GM23248 (cell line): ENCODE measurements at regions not wholly inside any gene's neighbourhood (a gene's known extent, or its start where the extent isn't known, plus 50 kb on each side); places are given as distances from the start of the nearest gene placed in this dataset. TPM values are rescaled to one million over a fixed set of nuclear protein-coding genes. Genes with fewer than 3 reads are reported as not detected.
A peak's percentile ranks its signal among the peaks of the same experiment; 100 is the strongest.

Experiments
- DNase-seq: peaks from one replicate; pipeline ENCODE4 v3.0.0-alpha.2; 2015
- H2AFZ ChIP-seq: fragments of 200-600 bp; sonication (generic); 2 replicates; pipeline ENCODE4 v1.6.1; 2016; ENCODE audit warnings: antibody characterized with exemption
- H3F3A ChIP-seq: fragments of 200-600 bp; sonication (generic); 2 replicates; pipeline ENCODE4 v1.6.1; 2016; ENCODE audit warnings: mild to moderate bottlenecking, antibody characterized with exemption, mixed run types; ENCODE audit not compliant: insufficient read depth
- H3K27ac ChIP-seq: fragments of 200-600 bp; sonication (generic); 2 replicates; pipeline ENCODE4 v1.5.1; 2016; ENCODE audit warnings: mild to moderate bottlenecking
- H3K27me3 ChIP-seq: fragments of 200-600 bp; sonication (generic); replicated peaks from 2 replicates; pipeline ENCODE4 v1.6.1; 2016; ENCODE audit warnings: mild to moderate bottlenecking; ENCODE audit not compliant: insufficient read depth
- H3K36me3 ChIP-seq: fragments of 200-600 bp; sonication (generic); 2 replicates; pipeline ENCODE4 v1.6.1; 2016; ENCODE audit warnings: low read depth, mild to moderate bottlenecking
- H3K4me1 ChIP-seq: fragments of 200-600 bp; sonication (generic); 2 replicates; pipeline ENCODE4 v1.6.1; 2016; ENCODE audit warnings: mild to moderate bottlenecking; ENCODE audit not compliant: insufficient read depth
- H3K4me2 ChIP-seq: fragments of 200-600 bp; sonication (generic); one replicate; pipeline ENCODE4 v1.6.1; 2016; ENCODE audit warnings: mild to moderate bottlenecking; ENCODE audit not compliant: unreplicated experiment
- H3K4me3 ChIP-seq: fragments of 200-600 bp; sonication (generic); 2 replicates; pipeline ENCODE4 v1.5.1; 2016; ENCODE audit warnings: mild to moderate bottlenecking
- H3K79me2 ChIP-seq: fragments of 200-600 bp; sonication (generic); 2 replicates; pipeline ENCODE4 v1.6.1; 2016; ENCODE audit warnings: mild to moderate bottlenecking; ENCODE audit not compliant: insufficient read depth
- H3K9ac ChIP-seq: fragments of 200-600 bp; sonication (generic); 2 replicates; pipeline ENCODE4 v1.6.1; 2016; ENCODE audit warnings: mild to moderate bottlenecking
- H3K9me2 ChIP-seq: fragments of 200-600 bp; sonication (generic); 2 replicates; pipeline ENCODE4 v1.6.1; 2016; ENCODE audit warnings: mixed run types, mild to moderate bottlenecking, moderate library complexity; ENCODE audit not compliant: insufficient read depth
- H3K9me3 ChIP-seq: fragments of 200-600 bp; sonication (generic); one replicate; pipeline ENCODE4 v1.6.1; 2017; ENCODE audit warnings: low read depth
- H4K20me1 ChIP-seq: fragments of 200-600 bp; sonication (generic); 2 replicates; pipeline ENCODE4 v1.6.0; 2016; ENCODE audit not compliant: insufficient read depth
- EZH2 ChIP-seq: fragments of 200-600 bp; sonication (generic); IDR thresholded peaks from 2 replicates; pipeline ENCODE4 v1.6.1; 2018; ENCODE audit warnings: antibody characterized with exemption, mild to moderate bottlenecking; ENCODE audit not compliant: insufficient read depth, poor library complexity, severe bottlenecking
- EZH2phosphoT487 ChIP-seq: fragments of 200-600 bp; sonication (generic); IDR thresholded peaks from 2 replicates; pipeline ENCODE4 v1.6.1; 2018; ENCODE audit warnings: antibody characterized with exemption, moderate library complexity, mild to moderate bottlenecking, low read depth; ENCODE audit not compliant: insufficient read depth
- WGBS, 2 experiments: methylation state at CpG; one replicate each; pipeline ENCODE4 v1.1.6; 2015 to 2017; ENCODE audit warnings: low lambda C conversion rate in 2 of 2, low coverage in 1 of 2; ENCODE audit errors: missing lambda C conversion rate in 2 of 2; 5-methylcytosine and 5-hydroxymethylcytosine counted together
- in situ Hi-C: fragments of 300-500 bp; cut with MboI; formaldehyde crosslinking; loops from 2 replicates; pipeline ENCODE4 v1.15.0; 2020
- small RNA-seq: library from RNA; depleted of rRNA; stranded (forward); fragments of <200 nt; gene quantifications from one replicate; pipeline ENCODE3, GENCODE V24; 2014; ENCODE audit warnings: low read depth, low replicate concordance

DNA sequence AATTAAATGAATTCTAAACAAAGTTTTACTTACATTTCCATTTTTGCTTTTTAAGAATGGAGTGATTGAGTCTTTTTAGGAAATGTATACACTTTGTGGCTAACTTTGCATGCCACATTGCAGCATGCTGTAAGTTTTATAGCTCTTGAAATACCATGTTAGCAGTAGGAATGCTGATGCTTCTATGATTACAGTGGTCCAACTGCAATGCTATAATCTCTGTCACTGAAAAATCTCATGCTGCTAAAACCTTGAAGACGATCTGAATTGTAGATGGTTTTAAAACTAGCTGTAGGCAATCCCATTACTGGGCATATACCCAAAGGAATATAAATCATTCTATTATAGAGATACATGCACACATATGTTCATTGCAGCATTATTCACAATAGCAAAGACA is 127.6 kb downstream of the WIF1 start:
- Histone ChIP-seq H2AFZ (no peak overlapping the region), H3K4me1 (no peaks in the 10 kb centered on the region), H3K9me2 (no peaks in the 10 kb centered on the region), H3K9me3 (no peaks in the 10 kb centered on the region), H3K9ac (no peak overlapping the region), H3F3A (no peaks in the 10 kb centered on the region), H3K79me2 (no peaks in the 10 kb centered on the region), H3K27me3 (no peaks in the 10 kb centered on the region; the same call in 1 of the 2 replicates), H3K4me3 (no peak overlapping the region), H3K27ac (no peak overlapping the region), H3K4me2 (no peak overlapping the region), H3K36me3 (no peaks in the 10 kb centered on the region), H4K20me1 (no peaks in the 10 kb centered on the region)
- no peak for DNase-seq
- in situ Hi-C loops, result no loop called here
- no peak for TF ChIP-seq EZH2
- TF ChIP-seq EZH2phosphoT487, result no peak
- WGBS, 2 experiments, result 59 to 64% methylated on average over 1 of the region's 1 CpG

GRCh38 chr12:64995816-64996215 is 125.3 kb downstream of the WIF1 start:
- DNase-seq, result peak; percentile 1
- Histone ChIP-seq H3K4me3 (no peak overlapping the region), H3K79me2 (no peaks in the 10 kb centered on the region), H4K20me1 (no peaks in the 10 kb centered on the region), H3K27me3 (no peaks in the 10 kb centered on the region; the same call in 1 of the 2 replicates), H3K9me2 (no peaks in the 10 kb centered on the region), H3K4me2 (no peak overlapping the region), H3K27ac (no peak overlapping the region), H3K4me1 (no peaks in the 10 kb centered on the region), H2AFZ (no peak overlapping the region), H3K9me3 (no peaks in the 10 kb centered on the region), H3K36me3 (no peaks in the 10 kb centered on the region), H3K9ac (no peak overlapping the region), H3F3A (no peaks in the 10 kb centered on the region)
- in situ Hi-C loops, result no loop called here
- TF ChIP-seq EZH2 (no peak), EZH2phosphoT487 (no peak)
- WGBS, 2 experiments, result 4 to 5% methylated on average over 1 of the region's 1 CpG

DNA sequence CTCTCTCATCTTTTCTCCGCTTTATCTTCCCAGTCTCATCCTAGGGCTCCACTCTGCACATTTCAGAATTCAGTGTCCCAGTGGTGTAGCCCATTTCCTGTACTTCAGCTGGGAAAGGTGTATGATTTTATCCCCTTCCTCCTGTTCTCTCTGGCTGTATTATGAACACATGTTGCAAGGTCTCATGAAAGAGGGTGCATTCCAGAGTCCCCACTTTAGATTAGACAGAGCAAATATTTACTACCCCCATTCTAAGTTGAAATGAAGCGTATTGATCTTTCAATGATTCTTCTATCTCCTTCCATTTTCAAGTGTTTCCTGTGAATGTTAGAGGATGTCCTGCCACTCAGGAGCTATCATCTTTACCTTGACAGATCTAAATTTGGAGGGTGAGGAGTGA is 123.2 kb downstream of the WIF1 start:
- Histone ChIP-seq H3K9me3 (no peaks in the 10 kb centered on the region), H3K27me3 (peaks cover 9% of the 10 kb centered on the region; the same call in 1 of the 2 replicates), H3K27ac (no peak overlapping the region), H3F3A (no peaks in the 10 kb centered on the region), H3K9me2 (no peaks in the 10 kb centered on the region), H2AFZ (no peak overlapping the region), H3K36me3 (no peaks in the 10 kb centered on the region), H3K4me2 (no peak overlapping the region), H3K4me3 (no peak overlapping the region), H4K20me1 (no peaks in the 10 kb centered on the region), H3K4me1 (no peaks in the 10 kb centered on the region), H3K79me2 (no peaks in the 10 kb centered on the region), H3K9ac (no peak overlapping the region)
- no peak for TF ChIP-seq EZH2phosphoT487
- no peak for TF ChIP-seq EZH2
- in situ Hi-C loops, result no loop called here
- WGBS, 2 experiments, result 54 to 66% methylated on average over 2 of the region's 2 CpGs
- no peak for DNase-seq

- in situ Hi-C loops, result no loop called here
- no peaks in the 10 kb centered on the region for H3K9me3 ChIP-seq
- WGBS, 2 experiments, result 9 to 14% methylated on average over 4 of the region's 4 CpGs
- no peaks in the 10 kb centered on the region for H3F3A ChIP-seq
- no peak overlapping the region for H3K4me3 ChIP-seq
- peak; percentile 4 for DNase-seq
- H3K27ac ChIP-seq, result no peak overlapping the region
- H3K36me3 ChIP-seq, result no peaks in the 10 kb centered on the region
- TF ChIP-seq EZH2phosphoT487 (no peak), EZH2 (no peak)
- H2AFZ ChIP-seq, result no peak overlapping the region
- peaks cover 9% of the 10 kb centered on the region; the same call in 1 of the 2 replicates for H3K27me3 ChIP-seq
- H3K9ac ChIP-seq, result no peak overlapping the region
- H3K4me1 ChIP-seq, result no peaks in the 10 kb centered on the region
- H3K4me2 ChIP-seq, result no peak overlapping the region
- no peaks in the 10 kb centered on the region for H4K20me1 ChIP-seq
- no peaks in the 10 kb centered on the region for H3K79me2 ChIP-seq
- H3K9me2 ChIP-seq, result no peaks in the 10 kb centered on the region
These were observed 122.5 kb downstream of the WIF1 start for GRCh38 chr12:64998371-64999147.

DNA sequence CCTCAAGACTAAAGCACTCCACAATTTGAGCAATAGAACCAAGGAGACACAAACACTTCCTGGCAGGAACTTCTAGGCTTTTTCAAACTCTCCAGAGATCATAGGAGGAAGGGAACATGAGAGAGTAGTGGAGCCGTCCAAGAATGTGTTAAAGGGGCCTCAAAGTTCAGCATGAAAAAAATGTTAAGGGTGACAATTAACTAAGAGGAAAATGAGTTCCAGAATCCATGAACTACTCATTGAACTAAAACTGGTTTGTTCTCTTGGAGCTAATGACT is 122.0 kb downstream of the WIF1 start:
- Histone ChIP-seq H3F3A (no peaks in the 10 kb centered on the region), H3K27me3 (peaks cover 9% of the 10 kb centered on the region; the same call in 1 of the 2 replicates), H3K27ac (no peak overlapping the region), H2AFZ (no peak overlapping the region), H3K79me2 (no peaks in the 10 kb centered on the region), H3K4me1 (no peaks in the 10 kb centered on the region), H3K4me3 (no peak overlapping the region), H3K9me3 (no peaks in the 10 kb centered on the region), H3K9me2 (no peaks in the 10 kb centered on the region), H3K9ac (no peak overlapping the region), H4K20me1 (no peaks in the 10 kb centered on the region), H3K4me2 (no peak overlapping the region), H3K36me3 (no peaks in the 10 kb centered on the region)
- no peak for DNase-seq
- TF ChIP-seq EZH2, result no peak
- TF ChIP-seq EZH2phosphoT487, result no peak
- WGBS, 2 experiments, result 6 to 18% methylated on average over 1 of the region's 1 CpG
- in situ Hi-C loops, result no loop called here

Small RNA genes in the stretch of these regions (small RNA-seq; reads per million reads assigned to genes)
- gene RNU6ATAC42P, result not detected
